IPS-NIHi11 (cell line): ENCODE measurements at regions not wholly inside any gene's neighbourhood (a gene's known extent, or its start where the extent isn't known, plus 50 kb on each side); places are given as distances from the start of the nearest gene placed in this dataset.
"Not testable (repeated sequence)": the region's sequence is repeated elsewhere in the genome, so short reads cannot be mapped to it uniquely, and the experiment has no call there.

ENCODE experiments used
- DNase-seq: peaks from one replicate; pipeline ENCODE4 v3.0.0; 2012; ENCODE audit warnings: mixed read lengths, low spot score

DNA sequence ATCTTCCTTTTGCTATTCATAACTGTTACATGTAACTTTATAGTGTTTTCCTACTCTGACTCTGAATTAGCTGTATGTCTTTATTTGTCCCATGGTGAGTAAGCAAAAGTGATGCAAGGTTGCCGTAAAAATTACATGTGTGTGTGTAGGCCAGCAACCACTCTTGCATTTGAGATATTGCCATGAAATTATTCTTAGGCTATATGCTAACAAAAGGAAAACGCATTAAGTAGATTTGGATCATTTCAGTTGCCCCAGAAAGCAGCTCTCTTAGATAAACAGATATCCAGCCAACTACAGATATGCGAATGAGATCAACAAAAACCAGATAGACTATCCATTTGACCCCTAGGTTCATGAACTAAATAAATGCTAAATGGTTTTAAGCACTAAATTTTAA lies 73.6 kb downstream of the CYLC2 start:
- DNase-seq, result no peak

DNA sequence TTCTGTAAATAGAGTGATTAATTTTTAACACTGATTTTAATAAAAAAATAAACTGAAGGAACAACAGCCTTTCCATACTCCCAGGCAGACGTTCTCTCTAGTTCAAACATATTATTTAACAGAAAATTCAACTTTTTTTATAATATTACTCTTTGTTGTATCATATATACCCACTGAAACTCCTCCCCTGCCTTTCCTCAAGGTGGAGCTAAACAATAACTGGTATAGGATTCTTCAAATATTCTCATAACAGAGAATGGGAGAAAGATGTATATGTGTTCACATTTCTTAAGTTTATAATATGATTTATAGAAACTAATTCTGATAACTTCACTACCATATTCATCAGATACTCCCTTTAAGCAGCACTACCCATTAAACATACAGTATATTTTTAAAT lies 83.4 kb downstream of the CYLC2 start:
- no peak for DNase-seq

DNA sequence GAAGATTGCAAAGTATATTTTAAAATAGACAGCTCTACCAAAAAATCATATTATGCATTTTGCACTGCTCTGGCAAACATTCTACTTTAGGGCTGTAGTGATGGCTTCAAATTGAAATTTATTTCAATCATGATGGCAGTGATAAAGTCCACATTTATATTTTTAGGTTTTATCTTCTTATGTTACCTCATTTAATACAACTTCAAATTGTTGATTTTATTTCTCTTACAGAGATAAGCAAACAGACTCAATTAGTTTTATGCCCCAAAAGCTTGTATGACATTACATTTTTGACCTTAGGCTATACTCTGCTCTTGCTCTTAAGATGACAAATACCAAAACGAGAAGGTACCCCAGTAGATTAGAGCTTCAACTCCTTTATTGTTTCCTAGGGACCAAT lies 87.4 kb downstream of the CYLC2 start:
- no peak for DNase-seq

DNA sequence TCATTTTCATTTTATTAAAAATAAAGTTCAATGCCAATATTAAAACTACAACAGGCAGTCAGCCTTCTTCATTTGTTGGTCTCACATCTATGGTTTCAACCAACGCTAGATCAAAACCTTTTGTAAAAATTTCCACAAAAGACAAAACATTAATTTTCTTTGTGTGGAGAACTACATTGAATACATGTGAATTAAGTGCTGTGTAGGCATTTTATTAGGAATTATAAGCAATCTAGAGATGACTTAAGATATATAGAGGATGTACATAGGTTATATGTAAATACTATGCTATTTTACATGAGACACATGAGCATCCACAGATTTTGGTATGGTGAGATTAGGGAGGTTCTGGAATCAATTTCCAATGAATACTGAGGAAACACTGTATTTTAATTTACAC lies 94.2 kb downstream of the CYLC2 start:
- no peak for DNase-seq

DNA sequence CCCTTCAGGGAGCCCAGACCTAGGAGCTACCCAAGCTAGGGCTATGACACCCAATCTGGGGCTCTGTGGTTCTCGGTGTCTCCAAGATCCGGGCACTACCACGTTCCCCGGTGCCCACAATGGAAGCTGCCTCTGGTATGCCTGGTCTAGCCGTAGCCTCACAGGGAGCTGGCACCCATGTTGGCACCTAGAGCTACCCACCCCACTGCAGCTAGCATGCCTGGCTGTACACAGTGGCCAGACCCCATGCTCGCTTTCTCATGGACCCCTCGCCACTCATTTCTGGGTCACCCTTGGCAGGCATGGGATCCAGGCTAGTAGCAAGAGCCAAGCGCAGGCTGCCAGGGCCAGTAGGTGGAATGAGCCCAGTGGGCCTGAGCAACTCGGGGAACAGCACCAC lies 109.0 kb downstream of the CYLC2 start:
- no peak for DNase-seq

DNA sequence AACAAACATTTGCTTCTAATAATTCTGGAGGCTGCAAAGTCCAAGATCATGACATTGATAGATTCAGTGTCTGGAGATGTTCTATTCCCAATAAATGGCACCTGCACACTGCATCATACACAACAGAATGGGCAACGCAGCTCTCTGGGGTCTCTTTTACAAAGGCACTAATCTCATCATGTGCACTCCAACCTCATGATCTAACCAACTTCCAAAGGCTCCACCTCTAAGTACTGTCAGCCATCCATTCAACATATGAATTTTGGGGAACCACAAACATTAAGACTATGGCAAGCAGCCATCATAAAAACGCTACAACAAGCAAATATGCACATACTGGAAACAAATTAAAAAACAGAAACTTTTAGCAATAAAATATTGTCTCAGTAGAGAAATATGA lies 121.1 kb downstream of the CYLC2 start:
- no peak for DNase-seq

DNA sequence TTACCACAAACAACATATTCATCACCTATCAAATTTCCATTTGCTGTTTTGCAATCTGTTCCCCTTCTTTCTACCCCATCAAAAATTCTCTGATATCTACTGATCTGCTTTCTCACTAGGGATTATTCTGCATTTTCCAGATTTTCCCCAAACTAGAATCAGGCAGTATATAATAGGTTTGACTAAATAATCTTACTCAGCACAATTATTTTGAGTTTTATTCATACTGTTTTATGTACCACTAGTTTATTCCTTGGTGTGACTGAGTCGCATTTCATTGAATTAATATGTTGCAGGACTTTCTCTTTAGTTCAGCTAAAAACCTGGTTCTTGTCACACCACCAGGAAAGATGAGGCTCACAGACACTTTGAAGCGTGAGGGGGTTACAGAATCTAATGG lies 131.4 kb downstream of the CYLC2 start:
- no peak for DNase-seq

DNA sequence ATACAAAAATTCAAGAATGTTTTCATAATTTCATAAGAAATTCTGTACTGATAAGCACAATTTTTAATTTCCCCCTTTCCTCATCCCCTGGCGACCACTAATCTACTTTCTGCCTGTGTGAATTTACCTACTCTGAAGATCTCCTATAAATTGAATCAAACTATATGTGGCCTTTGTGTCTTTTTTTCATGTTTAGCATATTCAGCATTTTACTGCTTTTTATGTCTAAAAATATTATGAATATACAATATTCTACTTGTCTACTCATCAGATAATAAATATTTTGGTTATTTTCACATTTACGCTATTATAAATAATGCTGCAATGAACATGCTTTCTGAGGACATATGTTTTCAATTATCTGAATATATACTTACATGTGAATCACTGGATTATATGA lies 144.8 kb downstream of the CYLC2 start:
- no peak for DNase-seq

DNA sequence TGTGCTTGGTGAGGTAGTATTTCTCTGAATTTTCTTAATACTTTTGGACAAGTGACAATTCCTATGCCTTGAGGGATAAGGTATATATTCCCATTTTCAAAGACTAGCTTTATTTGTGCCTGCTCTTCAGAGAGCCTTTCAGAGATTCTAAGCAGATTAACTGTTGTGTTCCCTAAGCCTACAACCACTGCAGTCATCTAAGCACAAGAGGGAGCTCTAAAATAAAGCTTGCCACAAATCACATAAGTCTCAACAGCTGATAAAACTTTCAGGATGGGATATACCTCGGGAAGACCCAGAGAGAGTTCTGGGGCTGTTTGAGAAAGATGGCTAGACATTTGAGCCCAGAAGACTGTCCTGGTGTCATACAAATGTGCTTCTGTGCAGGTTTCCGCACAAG lies 157.3 kb downstream of the CYLC2 start:
- no peak for DNase-seq

DNA sequence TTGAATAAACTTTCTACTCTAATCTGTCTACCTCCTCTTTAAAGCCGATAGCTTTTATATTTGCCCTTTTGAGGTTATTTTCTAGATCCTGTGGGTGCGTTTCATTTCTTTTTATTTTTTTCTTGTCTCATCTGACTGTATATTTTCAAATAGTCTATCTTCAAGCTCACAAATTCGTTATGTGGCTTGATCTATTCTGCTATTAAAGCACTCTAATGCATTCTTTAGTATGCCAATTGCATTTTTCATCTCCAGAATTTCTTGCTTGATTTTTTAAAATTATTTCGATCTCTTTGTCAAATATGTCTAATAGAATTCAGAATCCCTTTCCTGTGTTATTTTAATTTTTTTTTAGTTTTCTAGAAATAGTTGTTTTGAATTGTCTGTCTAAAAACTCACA lies 172.4 kb downstream of the CYLC2 start:
- no peak for DNase-seq

DNA sequence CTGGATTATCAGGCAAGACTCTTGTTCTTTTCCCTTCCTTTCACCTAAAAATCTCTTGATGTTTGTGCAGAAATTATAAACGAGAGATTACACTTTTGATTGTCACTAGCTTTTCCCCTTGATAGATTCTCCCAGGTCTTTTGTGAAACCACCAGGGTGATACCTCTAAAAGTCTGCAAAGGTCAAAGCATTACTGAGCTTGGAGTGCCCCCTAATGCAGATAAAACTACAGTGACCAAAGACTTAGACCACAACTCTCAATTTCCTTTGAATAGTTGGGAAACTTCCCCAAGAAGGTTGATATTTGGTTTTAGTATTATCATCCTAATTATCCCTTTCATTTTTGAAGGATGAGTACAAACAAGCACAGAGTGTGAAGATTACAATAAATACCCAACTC lies 173.1 kb downstream of the CYLC2 start:
- DNase-seq, result no peak

DNA sequence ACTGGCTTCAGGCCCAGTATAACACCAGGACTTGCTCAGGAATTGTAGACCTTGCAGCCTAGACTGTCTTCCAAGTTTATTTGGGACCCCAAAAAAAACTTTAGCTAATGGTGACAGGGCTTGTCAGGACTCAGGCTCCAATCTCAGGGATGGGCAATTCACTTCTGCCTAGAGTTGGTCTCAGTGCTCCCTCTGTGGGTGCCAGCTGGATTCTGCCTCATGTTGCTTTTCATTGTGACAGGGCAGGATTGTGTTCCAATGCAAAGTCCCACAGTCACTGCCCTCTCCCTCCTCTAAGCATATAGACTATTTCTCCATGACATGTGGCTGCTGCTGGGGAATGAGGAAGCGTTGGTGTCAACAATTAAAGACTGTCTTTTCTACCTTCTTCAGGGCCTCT lies 174.7 kb downstream of the CYLC2 start:
- DNase-seq, result no peak

DNA sequence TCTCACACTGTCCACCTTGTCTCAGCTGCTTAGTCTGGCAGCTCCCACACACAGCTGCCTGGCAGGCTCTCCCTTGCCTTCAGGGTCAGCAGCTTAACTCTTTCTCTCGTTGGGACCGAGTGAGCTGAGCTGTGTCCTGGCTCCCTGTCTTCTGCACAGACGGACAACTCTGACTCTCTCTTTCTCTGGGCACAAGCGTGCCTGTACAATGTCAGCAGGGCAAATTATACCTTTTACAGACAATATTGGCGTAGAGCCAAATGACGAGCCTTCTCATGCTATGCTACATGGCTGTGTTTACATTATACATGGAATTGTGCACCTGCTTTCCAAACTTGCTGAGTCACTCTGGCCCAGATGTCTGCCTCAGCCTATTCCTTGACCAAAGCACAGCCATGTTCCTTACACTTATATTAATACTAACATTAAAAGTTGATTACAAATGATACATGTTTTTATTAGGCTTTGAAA lies 188.6 kb downstream of the CYLC2 start:
- DNase-seq, result no peak

DNA sequence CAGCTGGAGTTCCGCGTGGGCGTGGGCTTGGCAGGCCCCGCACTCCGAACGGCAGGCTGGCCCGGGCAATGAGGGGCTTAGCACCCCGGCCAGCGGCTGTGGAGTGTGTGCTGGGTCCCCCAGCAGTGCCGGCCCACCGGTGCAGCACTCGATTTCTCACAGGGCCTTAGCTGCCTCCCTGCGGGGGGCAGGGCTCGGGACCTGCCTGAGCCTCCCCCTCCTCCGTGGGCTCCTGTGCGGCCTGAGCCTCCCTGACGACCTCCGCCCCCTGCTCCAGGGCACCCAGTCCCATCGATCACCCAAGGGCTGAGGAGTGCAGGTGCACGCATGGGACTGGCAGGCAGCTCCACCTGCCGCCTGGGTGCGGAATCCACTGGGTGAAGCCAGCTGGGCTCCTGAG lies 191.8 kb downstream of the CYLC2 start:
- DNase-seq, result no peak

DNA sequence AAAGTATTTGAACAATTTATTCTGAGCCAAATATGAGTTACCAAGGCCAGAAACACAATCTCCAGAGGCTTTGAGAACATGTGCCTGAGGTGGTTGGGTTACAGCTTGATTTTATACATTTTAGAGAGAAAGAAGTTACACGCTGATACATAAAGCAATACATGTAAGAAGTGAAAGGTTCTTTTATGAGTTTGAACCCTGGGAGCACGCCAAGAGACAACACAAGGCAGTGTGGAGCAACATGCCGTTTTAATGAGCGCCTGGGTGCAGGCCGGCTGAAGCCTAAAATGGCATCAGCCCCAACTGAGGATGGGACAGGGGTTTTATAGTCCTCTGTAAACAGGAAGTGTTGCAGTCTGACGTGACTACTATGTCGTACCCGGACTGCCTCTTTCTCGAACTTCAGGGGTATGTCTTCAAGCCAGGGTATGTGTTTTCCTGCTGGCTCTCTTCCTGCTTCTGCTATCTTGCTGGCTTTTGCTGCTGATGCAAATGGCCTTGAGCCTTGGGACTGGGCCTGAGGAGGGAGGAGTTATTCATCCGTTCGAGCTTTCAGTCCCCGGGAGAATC lies 193.7 kb downstream of the CYLC2 start:
- no peak for DNase-seq

DNA sequence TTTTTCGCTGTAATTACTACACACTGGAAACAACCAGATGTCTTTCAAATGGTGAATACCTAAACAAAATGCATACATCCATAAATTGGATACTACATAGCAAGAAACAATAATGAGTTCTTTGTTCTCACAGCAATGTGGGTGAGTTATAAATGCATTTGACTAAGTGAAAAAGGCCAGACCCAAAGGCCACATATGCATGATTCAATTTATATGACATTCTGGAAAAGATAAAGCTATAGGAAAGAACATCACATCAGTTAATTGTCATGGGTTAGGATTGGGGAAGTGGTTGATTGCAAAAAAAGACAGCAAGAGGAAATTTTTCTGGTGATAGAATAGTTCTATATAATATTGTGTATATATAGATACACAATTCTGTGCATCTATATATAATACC lies 198.9 kb downstream of the CYLC2 start:
- DNase-seq, result no peak

DNA sequence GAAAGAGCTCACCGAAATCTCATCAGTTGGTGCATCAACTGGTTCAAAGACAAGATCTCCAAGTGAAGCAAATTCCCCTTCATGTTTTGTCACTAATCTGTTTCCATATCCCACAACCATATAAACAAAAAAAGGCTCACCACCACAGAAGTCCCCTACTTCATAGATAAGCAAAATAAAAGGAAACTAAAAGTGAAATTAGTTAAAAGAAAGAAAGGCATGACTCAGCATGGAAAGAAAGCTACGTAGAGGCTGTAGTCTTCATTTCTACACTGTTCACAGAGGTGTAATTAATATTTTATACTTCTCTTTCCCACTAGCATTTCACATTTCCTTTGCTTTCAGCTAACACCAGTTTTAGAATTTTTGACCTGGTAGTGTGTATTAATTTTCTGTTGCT lies 208.0 kb downstream of the CYLC2 start:
- DNase-seq, result no peak

DNA sequence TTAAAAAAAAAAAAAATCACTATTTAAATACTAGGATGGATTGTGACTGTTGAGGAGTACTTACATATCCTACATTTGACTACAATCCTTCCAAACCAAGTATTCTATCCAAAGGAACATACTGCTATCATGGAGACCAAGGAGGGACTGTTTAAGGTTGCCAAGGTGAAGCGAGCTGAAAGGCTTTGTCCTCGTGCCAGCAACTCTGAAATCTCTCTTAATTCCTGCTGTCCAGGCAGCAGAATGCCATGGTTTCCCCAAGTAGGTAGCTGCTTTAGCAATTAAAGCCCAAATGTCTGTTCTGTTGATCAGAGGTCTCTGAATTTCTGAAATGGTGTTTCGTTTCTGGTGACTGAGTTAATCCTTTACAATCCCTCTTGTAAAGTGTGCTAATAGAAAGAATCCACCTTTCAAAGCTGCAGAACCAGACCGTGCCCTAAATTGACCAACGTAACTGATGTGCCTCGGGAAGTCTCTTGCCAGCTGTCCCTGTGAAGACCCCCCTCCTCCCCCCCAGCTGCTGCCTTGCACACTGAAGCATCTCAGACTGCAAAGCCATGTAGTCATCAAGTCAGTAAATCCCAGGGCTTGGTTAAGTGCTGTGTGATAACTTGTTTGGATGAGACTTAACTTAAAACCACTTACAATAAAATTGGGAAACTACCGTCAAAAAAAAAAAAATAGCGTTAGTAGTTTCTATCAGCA lies 210.9 kb downstream of the CYLC2 start:
- DNase-seq, result not testable (repeated sequence)

DNA sequence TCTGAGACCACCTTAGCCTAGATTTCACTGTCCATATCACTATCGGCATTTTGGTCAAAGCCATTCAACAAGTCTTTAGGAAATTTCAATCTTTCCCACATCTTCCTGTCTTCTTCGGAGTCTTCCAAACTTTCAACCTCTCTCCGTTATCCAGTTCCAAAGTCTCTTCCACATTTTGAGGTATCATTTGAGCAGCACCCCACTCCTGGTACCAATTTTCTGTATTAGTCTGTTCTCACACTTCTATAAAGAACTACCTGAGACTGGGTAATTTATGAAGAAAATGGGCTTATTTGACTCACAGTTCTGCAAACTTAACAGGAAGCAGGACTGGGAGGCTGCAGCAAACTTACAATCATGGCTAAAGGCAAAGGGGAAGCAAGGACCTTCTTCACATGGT lies 215.5 kb downstream of the CYLC2 start:
- DNase-seq, result no peak

DNA sequence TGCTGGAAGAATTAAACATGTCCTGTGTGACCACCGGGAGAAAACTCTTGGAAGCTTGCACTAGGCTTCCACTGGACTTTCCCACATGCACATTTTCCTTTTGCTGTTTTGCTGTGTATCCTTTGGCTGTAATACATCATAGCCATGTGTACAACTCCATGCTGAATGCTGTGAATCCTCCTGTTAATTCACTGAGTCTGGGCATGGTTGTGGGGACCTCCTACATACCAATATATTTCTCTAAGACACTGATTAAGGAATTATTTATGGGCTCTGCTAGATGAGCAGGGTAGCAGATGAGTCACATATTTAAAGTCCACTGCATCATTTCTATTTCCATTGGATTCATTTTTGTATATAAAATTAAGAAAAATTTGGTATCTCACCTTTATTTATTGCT lies 220.1 kb downstream of the CYLC2 start:
- no peak for DNase-seq

DNA sequence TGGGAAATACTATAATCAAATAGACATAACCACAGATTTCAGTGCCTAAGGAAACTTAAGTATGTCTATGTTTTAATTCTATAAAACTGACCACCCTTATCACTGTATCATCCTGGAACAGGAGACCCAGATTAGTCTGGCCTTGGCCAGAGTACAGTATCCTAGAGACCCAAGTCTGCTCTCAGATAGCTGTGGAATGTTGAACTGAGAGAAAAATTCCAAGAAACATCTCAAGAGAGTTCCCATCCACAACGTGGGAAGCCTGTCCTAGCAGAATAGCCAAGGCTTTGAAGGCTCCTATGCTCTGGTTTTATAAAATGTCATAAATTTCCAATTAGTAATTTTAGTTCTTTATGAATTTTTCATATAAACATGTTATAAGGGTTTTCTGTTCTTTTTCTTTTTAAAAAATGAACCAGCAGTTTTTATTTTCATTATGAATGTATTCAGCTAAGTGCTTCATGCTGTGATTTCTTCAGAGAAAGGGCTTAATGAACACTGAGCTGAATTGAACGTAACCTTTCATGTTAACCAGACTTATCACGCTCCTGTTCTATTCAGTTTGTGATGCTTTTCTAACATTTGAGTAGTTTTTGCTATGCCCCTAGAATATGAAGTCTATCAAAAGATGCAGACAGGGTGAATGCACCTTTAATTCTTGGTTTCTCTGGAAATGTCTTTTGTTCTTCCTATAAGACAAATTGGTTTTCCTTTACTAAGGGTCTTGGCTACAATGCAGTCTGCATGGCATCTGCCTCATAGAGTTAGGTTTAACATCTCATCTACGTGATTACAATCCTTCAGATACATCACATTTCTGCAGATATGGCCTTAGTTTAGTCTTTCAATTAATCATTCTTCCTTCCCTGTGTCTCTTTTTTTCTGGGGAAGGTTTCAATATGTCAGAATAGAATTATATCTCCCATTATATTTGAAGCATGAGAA lies 230.8 kb downstream of the CYLC2 start:
- no peak for DNase-seq

DNA sequence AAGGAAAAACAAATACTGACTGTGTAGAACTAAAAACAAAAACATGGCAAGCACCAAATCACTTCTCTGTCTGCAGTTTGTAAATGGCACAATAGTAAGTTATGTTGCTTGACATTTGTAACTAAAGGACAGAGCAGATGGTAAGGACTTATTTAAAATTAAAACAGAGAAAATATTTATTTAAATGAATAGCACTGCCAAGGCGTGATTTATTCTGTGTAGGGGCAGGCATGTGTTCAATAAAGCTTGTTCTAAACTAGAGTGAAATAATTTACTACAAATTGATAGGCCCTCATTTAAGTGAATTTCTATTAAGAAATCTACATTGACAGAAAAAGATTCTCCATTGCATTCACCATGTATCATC lies 231.5 kb downstream of the CYLC2 start:
- no peak for DNase-seq

DNA sequence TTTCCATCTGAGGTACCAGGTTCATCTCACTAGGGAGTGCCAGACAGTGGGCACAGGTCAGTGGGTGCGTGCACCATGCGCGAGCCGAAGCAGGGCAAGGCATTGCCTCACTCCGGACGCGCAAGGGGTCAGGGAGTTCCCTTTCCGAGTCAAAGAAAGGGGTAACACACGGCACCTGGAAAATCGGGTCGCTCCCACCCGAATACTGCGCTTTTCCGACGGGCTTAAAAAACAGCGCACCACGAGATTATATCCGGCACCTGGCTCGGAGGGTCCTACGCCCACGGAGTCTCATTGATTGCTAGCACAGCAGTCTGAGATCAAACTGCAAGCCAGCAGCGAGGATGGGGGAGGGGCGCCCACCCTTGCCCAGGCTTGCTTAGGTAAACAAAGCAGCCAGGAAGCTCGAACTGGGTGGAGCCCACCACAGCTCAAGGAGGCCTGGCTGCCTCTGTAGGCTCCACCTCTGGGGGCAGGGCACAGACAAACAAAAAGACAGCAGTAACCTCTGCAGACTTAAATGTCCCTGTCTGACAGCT lies 242.5 kb downstream of the CYLC2 start:
- DNase-seq, result not testable (repeated sequence)
